ENCODE measurements at regions not wholly inside any gene's neighbourhood (a gene's known extent, or its start where the extent isn't known, plus 50 kb on each side); places are given as distances from the start of the nearest gene placed in this dataset.

DNA sequence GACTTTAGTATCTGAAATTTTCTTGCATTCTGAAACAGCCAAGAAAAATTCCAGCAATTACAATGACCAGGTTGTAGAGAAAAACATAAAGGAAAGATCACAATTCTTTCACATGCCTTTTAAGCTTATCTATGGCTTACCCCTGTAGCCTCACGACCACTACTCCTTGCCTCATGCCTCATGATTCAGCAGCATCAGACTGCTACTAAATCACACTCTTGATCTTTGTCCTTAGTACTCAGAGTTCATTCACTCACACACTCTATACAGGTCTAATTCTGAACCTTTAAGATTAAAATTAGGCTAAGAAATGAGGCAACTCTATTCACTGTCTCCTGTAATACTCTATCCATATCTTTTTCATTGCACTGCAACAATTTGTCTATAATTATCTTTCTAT is 415.1 kb downstream of the MLLT3 start:
- no peak overlapping the region for H3K4me3 ChIP-seq (replicated peaks in 1 of 3; ENCODE audit: insufficient read depth in 1 of 3, low read depth in 1 of 3, low read length in 3 of 3)
- H3K27ac ChIP-seq (ENCODE audit: insufficient read depth, low read depth, low read length) = no peak overlapping the region
- no peak overlapping the region for H3K9ac ChIP-seq (replicated peaks; ENCODE audit: extremely low read depth, insufficient read depth, low read length)
- H3K9me1 ChIP-seq (replicated peaks; ENCODE audit: control insufficient read depth, extremely low read depth, insufficient read depth, low read length) = no peaks in the 10 kb centered on the region
- H4K20me1 ChIP-seq (replicated peaks; ENCODE audit: control insufficient read depth, extremely low read depth, insufficient read depth, low read length) = no peaks in the 10 kb centered on the region
- H3K36me3 ChIP-seq (ENCODE audit: control insufficient read depth in 2 of 2, extremely low read depth in 1 of 2, insufficient read depth in 2 of 2, low read length in 2 of 2) = no peaks in the 10 kb centered on the region
- H3K4me2 ChIP-seq (ENCODE audit: insufficient read depth, low read length) = no peak overlapping the region
- no peak for FAIRE-seq
- POLR2A ChIA-PET = no interaction called here
- H2AFZ ChIP-seq (ENCODE audit: low read depth, low read length) = no peak overlapping the region
- CTCF ChIA-PET = no interaction called here
- dilution Hi-C loops (cut with MboI; ENCODE audit: extremely low pct_ligation_motif_present, low sequenced_read_pairs) = no loop called here
- no peaks in the 10 kb centered on the region for H3K27me3 ChIP-seq (ENCODE audit: control insufficient read depth in 2 of 2, insufficient read depth in 2 of 2, low read length in 2 of 2)
- no peak for TF ChIP-seq MYC (IDR thresholded peaks at IDR 0.05; ENCODE audit: low read depth, low read length)
- TF ChIP-seq, protein P1, sequence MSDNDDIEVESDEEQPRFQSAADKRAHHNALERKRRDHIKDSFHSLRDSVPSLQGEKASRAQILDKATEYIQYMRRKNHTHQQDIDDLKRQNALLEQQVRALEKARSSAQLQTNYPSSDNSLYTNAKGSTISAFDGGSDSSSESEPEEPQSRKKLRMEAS (IDR thresholded peaks at IDR 0.05; ENCODE audit: insufficient read depth, insufficient read length) = no peak
- BruUV-seq (replicated peaks) = no TSS peak
- intact Hi-C loops (cut with micrococcal nuclease) = no loop called here
- DNase-seq (ENCODE audit: low read depth, low spot score) = no peak
- no peaks in the 10 kb centered on the region for H3K4me1 ChIP-seq (ENCODE audit: control insufficient read depth, extremely low read depth, insufficient read depth, low read length)
- H3K9me3 ChIP-seq (replicated peaks; ENCODE audit: control insufficient read depth, insufficient read depth, low read length) = no peaks in the 10 kb centered on the region
- no peaks in the 10 kb centered on the region for H3K79me2 ChIP-seq (ENCODE audit: control insufficient read depth, insufficient read depth, low read length)

DNA sequence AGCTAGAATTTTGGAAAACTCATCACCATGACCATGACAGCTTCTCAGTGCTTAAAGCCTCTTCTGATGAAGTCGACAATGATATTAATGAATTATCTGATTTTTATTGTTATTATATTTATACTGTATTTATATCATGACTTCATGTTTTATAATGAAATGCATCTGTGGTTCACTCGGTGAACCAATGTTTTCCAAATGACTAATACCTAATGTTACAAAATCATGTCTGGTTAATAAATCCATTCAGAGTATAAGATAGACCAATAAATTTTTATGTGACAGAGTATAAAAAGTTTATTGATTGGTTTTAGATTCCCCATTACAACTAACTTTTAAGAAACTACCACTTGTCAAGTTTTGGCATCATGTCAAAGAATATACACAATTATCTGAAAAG is 416.5 kb downstream of the MLLT3 start:
- FAIRE-seq (no peak), DNase-seq (ENCODE audit: low read depth, low spot score) (no peak)
- TF ChIP-seq POLR2AphosphoS5 (IDR thresholded peaks at IDR 0.05; ENCODE audit: insufficient read depth, low read depth, low read length) = no peak
- TF ChIP-seq, protein P2, sequence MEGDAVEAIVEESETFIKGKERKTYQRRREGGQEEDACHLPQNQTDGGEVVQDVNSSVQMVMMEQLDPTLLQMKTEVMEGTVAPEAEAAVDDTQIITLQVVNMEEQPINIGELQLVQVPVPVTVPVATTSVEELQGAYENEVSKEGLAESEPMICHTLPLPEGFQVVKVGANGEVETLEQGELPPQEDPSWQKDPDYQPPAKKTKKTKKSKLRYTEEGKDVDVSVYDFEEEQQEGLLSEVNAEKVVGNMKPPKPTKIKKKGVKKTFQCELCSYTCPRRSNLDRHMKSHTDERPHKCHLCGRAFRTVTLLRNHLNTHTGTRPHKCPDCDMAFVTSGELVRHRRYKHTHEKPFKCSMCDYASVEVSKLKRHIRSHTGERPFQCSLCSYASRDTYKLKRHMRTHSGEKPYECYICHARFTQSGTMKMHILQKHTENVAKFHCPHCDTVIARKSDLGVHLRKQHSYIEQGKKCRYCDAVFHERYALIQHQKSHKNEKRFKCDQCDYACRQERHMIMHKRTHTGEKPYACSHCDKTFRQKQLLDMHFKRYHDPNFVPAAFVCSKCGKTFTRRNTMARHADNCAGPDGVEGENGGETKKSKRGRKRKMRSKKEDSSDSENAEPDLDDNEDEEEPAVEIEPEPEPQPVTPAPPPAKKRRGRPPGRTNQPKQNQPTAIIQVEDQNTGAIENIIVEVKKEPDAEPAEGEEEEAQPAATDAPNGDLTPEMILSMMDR (IDR thresholded peaks at IDR 0.05; ENCODE audit: extremely low read depth in 1 of 2, insufficient read depth in 1 of 2, low read depth in 1 of 2, low read length in 2 of 2) = no peak
- TF ChIP-seq POLR2A (IDR thresholded peaks at IDR 0.05; ENCODE audit: low read depth, low read length) = no peak
- TF ChIP-seq FOS (IDR thresholded peaks at IDR 0.05; ENCODE audit: borderline replicate concordance, insufficient read depth, low read length) = no peak
- TF ChIP-seq JUN (IDR thresholded peaks at IDR 0.05; ENCODE audit: borderline replicate concordance, insufficient read depth, insufficient read length, low read depth) = no peak
- TF ChIP-seq, protein P1 (IDR thresholded peaks at IDR 0.05; ENCODE audit: insufficient read depth, insufficient read length) = no peak
- no peak for TF ChIP-seq GATA2 (IDR thresholded peaks at IDR 0.05; ENCODE audit: insufficient read depth, insufficient read length, low read depth, low read length)
- TF ChIP-seq MYC (IDR thresholded peaks at IDR 0.05; ENCODE audit: low read depth, low read length) = no peak
- no peak for TF ChIP-seq EZH2 (IDR thresholded peaks at IDR 0.05; ENCODE audit: borderline replicate concordance, low read depth, low read length, severe bottlenecking)
- Histone ChIP-seq H4K20me1 (replicated peaks; ENCODE audit: control insufficient read depth, extremely low read depth, insufficient read depth, low read length) (no peaks in the 10 kb centered on the region), H3K4me3 (replicated peaks in 1 of 3; ENCODE audit: insufficient read depth in 1 of 3, low read depth in 1 of 3, low read length in 3 of 3) (no peak overlapping the region), H3K27ac (ENCODE audit: insufficient read depth, low read depth, low read length) (no peak overlapping the region), H3K9me3 (replicated peaks; ENCODE audit: control insufficient read depth, insufficient read depth, low read length) (no peaks in the 10 kb centered on the region), H3K36me3 (ENCODE audit: control insufficient read depth in 2 of 2, extremely low read depth in 1 of 2, insufficient read depth in 2 of 2, low read length in 2 of 2) (no peaks in the 10 kb centered on the region), H3K27me3 (ENCODE audit: control insufficient read depth in 2 of 2, insufficient read depth in 2 of 2, low read length in 2 of 2) (no peaks in the 10 kb centered on the region), H3K9me1 (replicated peaks; ENCODE audit: control insufficient read depth, extremely low read depth, insufficient read depth, low read length) (no peaks in the 10 kb centered on the region), H2AFZ (ENCODE audit: low read depth, low read length) (no peak overlapping the region), H3K9ac (replicated peaks; ENCODE audit: extremely low read depth, insufficient read depth, low read length) (no peak overlapping the region), H3K4me1 (ENCODE audit: control insufficient read depth, extremely low read depth, insufficient read depth, low read length) (no peaks in the 10 kb centered on the region), H3K4me2 (ENCODE audit: insufficient read depth, low read length) (no peak overlapping the region), H3K79me2 (ENCODE audit: control insufficient read depth, insufficient read depth, low read length) (no peaks in the 10 kb centered on the region)
- ChIA-PET POLR2A (no interaction called here), CTCF (interaction anchor here (1.1 kb wide), 1 partner anchor 15 kb away, joined by 3 read pairs; no protein-coding TSS in a partner anchor)
- BruUV-seq (replicated peaks) = no TSS peak
- dilution Hi-C loops (cut with MboI; ENCODE audit: extremely low pct_ligation_motif_present, low sequenced_read_pairs) (no loop called here), intact Hi-C loops (cut with micrococcal nuclease) (no loop called here)

Measured in endothelial cell of umbilical vein (primary cell).